Middle frontal gyrus (tissue), 1 donor: ENCODE measurements at regions not wholly inside any gene's neighbourhood (a gene's known extent, or its start where the extent isn't known, plus 50 kb on each side); places are given as distances from the start of the nearest gene placed in this dataset.

ENCODE experiments used
- DNase-seq: peaks from one replicate; pipeline ENCODE4 v3.0.0-alpha.2; 2015; ENCODE audit warnings: low spot score; ENCODE audit errors: extremely low spot score

DNA sequence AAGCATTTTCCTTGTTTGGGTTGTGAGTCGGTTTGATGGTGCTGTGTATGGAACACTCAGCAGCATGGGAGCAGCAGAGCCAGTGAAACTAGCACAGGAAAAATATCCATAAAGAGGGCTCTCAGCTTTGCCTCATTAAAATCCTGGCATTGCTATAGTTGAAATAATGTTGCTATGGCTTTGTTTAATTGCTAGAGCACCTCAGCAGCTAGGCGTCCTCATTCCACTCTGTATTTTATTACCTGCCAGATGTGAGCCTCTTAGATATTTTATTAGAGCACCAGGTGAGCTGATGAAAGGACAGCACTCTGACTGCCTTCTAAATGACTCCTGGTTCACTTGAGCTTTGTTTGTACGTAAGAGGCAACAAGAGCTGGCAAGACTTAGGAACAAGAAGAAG, 232.4 kb downstream of the MTX2 start:
- DNase-seq = no peak

DNA sequence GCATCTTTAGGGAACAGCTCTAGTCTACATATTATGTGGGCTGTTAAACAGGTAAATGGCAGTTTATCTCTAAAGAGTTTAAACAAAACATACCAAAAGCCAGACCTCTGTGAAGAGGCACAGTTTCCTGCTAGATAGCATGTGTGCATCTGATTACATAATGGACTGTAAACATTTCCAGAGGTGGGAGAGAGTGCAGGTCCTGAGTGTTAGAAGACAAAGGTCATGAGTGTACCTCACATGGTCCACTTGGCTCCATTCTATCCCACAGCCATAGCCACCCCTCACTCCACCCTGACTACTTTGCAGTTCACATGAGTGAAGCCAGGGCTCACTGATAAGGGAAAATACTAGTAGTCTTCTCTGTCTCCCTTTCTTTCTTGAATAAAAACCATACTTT, 233.4 kb downstream of the MTX2 start:
- no peak for DNase-seq

DNA sequence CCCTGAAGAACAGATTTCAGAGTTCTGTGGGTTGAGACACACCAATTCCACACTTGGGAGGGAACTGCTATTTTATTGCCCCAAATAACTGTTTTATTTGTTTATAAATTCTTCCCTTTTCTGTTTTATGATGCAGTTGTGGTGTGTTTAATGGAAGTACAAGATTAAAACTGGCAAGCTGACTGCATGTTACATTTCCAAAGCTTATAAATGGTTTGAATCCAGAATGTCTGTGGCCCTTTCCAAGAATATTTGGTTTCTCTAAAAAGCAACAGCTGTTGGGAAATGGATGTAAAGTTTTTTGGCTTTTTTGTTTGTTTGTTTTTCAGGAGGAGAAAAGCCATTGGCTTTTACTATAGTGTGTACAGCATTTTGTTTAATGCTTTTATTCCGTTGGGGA, 234.5 kb downstream of the MTX2 start:
- no peak for DNase-seq

DNA sequence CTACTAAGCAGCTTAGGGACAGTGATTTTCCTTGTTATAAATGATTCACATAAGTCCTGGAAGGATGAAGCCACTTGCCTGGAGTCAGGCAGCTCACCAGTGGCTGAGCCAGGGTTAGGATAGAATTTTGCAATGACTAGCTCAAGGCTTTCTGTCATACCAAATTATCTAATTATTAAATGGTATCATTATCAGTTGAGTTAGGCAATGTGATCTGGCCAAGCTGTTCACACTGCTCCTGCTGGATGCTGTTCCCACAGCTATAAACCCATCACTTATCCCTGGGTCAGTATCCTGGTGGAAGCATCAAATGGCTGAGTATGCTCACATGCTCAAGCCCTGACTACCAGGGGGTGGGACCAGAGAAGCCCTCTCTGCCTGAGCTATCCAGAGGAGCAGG, 235.2 kb downstream of the MTX2 start:
- DNase-seq = no peak

DNA sequence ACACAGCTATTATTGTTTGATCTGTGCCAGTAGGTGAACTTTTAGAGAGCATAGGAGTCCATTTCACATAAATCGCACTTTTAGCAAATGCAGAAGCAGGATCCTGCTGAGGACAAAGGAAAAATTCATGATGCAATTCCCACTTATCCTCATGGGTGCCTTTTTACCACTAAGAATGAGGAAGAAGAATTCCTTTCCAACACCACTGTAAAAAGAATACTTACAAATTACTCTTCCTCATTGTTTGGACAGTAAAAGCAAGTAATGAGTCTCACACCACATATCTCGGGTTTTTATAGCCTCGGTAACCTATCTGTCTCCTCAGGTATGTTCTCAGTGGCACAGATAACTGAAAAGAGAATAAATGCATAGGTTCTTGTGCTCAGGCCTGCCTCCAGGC, 238.5 kb downstream of the MTX2 start:
- no peak for DNase-seq

DNA sequence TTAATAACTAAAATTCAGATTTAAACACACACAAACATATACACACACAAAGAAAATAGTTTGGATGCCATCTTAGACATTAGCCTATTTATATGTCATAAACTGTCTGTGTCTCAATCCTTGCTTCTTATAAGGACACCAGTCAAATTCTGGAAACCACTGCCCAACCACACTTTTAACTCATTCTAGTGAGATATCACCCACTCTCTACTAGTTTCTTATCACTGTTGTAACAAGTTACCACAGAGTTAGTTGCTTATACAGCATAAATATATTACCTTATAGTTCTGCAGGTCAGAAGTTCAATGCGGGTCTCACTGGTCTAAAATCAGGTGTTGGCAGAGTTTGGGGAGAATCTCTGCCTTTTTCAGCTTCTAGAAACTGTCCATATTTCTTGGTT, 239.1 kb downstream of the MTX2 start:
- DNase-seq = no peak

DNA sequence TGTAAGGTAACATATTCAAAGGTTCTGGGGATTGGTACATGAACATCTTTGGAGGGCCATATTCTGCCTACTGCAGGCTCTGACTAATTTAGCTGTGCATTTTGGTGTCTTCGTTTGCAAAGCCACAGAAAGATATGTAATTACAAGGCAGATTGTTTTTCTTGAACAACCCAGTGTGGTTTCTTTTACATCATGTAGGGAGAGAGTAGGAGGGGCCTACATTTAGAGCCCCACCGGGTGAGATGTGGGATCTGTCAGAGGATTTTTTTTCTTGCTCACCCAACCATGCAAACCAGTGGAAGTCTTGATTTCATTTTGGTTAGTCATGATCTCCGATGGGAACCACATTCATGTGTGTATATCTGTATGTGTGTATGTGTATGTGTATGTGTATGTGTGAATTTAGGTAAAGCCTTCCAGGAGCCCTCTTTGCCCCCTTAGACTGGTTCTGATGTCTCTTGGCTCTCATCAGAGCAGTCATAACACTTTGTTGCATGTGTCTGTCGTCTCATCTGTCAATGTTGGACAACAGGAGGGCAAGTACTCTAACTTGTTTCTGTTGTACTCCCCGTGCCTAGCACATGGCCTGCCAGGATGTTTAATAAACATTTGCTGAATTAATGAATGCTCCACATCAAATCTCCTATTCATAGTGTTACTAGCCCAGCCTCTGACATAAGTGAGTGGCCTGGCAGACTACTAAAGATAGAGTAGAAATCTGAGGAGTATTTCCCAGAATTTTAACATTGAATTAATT, 239.9 kb downstream of the MTX2 start:
- no peak for DNase-seq

DNA sequence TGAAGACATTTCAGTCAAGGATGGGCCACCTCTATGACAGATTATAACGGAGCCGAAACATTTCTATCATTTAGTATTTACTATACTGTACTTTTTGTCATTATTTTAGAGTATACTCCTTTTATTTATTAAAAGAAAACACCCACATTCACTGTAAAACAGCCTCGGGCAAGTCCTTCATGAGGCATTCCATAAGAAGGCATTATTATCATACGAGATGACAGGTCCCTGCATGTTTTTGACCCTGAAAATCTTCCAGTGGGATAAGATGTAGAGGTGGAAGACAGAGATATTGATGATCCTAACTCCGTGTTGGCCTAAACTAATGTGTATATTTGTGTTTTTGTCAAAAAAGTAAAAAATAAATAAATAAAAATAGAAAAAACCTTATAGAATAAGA, 245.0 kb downstream of the MTX2 start:
- DNase-seq = no peak

DNA sequence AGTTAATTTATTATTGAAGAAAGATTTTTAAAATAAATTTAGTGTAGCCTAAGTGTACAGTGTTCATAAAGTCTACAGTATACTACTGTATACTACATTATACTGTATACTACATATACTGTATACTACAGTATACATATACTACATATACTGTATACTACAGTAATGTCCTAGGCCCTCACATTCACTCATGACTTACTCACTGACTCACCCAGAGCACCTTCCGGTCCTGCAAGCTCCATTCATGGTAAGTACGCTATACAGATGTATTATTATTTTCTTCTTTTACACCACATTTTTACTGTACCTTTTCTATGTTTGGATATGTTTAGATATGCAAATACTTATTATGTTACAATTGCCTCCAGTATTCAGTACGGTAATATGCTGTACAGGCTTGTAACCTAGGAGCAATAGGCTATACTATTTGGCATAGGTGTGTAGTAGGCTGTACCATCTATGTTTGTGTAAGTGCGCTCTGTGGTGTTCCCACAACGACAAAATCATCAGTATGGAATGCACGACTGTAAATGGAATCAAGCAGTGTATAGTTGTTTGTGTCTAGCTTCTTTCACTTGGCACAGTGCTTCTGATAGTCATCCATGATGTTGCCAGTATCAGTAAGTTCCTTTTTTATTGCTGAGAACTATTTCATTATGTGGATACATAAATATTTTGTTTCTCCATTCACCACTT, 245.7 kb downstream of the MTX2 start:
- no peak for DNase-seq

DNA sequence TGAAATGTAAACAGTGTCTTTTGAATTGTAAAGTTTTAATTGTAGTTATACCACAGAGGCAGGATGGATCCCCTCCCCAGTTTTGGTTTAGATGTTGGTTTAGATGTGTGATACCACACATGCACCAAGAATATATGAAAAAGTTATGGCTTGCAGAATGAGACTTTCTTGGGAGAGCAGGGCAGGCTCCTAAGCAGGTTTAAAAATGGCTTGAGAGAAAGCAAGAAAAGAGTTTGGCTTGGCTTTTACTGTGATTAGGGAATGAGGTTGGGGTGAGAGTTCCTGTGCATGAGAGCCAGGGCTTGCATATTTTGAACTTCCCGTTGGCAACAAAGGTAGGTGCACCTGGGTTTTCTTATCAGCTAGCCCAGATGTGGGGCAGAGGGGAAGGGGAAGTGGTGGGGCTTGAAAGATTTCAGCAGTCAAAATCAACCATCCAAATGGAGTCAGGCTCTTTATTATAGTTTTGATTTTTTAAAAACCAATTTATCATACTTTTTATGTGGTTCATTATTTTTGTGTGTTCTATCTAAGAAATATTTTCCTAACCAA, 246.9 kb downstream of the MTX2 start:
- DNase-seq = no peak

DNA sequence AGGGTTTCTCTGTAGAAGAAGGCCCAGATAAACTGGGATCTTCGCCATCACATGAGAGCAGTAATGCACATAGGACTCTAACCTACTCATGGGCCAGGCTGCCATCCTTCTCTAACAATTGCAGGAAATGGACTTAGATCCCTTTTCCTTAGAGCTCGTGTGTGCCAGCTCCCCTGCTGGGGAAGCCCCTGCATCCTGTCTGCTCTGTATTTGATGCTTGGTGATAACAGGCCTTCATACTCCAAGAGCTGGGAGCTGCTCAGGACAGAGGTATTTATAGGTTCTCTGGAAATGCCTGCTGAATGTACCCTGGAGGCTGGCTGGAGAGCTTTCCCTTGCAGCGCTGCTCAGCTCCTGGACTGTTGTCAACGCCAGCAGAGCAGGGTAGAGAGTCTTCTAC, 249.6 kb downstream of the MTX2 start:
- DNase-seq = no peak

DNA sequence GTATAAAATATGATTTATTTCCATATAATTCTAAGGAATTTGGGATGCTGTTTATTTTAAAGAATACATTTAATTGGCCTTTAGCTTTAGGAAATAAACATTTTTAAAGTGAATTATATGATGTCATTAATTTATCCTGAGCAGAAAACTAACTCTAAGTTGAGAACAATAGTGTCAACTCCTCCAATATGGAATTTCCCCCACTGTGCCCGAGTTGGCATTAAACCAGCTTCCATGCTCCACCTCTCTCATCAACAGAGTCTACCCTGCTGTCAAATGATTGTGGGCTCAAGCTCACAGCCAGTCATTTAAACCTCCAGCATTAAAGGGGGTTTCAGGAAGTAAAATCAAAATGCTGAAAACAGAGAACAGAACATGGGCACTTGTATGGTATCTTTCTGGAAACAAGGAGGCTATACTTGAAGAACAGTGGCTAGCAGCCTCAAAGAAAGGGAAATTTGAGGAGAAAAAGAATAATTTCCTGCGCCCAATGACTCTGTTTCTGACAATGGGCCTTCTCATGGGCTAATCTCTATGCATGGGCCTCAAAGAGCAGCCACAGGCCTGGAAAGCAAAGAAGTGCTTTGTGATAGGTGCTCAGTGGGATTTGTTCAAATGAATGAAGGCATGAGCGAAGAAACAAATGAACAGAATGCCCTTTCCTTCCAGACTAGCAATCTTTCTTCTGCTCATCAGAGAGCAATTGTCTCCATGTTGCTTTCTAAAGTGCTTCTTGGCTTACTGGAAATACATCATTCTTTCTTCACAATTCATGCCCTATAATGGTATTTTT, 252.8 kb downstream of the MTX2 start:
- no peak for DNase-seq

DNA sequence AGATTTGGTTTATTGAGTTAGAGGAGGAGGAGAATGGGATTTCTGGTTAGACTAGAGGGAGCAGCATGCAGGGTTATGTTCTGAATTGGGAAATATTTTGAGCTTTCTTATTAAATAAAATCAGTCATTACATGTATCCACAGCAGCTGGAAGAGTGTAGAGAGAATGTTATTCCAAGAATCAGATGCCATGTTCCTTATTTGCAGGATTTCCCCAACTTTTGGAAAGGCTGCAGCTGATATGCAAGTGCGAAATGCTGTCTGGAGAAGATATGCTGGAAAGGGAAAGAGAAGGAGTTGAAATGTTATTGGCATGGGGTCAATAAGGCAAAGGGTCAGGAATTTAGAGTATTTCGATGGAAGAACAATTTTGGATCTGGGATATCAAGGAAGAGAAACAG, 255.8 kb downstream of the MTX2 start:
- no peak for DNase-seq

DNA sequence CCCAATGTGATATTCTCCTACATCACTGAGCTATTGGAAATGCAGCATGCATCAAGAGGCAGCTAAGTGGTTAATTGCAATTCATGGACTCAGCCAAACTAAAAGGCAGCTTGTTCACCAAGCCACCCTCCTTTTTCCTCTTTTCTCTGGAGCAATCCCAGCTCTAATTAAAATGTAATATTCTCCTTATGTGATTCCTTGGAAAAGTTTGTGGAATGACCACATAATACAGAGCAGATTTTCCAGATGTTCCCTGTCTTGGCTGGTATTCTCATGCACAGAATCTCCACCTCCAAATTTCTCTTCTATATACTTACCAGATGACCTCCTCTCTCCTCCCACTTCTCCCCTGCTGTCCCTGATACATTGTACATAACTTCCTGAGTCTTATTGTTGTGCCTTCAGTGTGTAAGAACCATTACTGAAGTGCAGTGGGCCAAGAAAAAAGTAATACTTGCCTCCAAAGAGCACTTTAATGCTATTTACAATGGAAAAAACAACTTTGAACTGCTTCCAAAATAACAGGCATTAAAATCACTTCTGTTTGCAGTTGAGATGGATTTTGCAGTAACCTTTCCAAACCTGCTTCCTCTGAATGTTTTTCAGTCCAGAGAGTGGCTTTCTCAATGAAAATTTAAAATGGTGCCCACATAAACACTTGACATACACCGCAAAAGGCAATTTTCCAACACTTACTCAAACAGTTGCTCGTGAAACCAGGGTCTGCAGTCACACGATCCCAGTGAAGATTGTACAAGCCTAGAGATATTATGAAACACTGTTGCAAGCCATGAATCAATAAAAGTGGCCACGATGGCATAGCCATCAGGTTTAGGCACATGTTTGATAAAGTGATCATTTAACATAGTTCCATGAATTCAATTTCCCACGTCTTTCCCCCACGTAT, 258.0 kb downstream of the MTX2 start:
- no peak for DNase-seq

DNA sequence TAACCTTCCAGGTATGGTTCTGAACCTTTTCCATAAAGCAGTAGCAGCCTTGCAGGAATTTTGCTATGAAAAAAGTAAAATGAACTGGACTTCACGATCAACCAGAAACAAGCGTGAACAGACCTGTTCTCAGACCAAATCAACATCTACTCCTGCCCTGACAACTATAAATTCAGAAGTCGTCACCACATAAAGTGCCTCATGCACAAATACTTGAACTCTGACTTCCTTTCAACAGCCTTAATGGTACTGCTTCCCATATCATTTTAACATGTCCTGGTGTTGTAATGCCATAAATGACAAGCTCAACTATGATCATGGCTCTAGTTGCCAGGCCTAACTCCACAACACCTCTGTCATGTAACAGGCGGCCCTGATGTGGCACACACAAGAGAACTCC, 262.4 kb downstream of the MTX2 start:
- no peak for DNase-seq

DNA sequence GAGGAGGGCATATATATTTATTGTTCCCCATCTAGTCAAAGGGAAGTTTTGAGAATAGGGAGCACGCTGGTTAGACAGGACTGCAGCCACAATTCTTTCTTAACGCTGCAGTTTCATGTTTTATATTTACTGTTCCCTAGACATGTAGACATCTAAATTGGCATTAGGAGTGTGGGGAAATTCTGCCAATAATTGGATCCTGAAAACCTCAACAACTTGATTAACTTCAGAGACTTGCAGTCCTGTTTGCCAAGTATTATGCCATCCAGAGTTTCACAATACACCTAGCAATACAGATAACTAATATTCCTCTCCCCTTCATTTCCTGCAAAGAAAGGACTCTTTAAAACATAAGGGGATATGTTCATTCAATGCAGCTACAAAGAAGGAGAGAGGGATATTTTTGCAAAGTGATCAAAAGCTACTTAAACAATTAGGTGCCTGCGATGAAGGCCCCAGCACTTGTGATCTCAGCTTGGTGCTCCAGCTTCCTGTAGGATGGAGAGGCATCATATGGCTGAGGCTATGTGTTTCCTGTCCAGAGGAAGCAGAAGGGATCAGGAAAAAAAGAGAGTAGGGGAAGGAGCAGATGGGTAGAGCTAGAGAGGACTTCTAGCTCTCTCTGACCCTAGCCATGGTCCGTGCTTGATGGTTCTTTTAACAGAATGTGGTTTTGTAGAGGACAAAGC, 264.4 kb downstream of the MTX2 start:
- DNase-seq = no peak

DNA sequence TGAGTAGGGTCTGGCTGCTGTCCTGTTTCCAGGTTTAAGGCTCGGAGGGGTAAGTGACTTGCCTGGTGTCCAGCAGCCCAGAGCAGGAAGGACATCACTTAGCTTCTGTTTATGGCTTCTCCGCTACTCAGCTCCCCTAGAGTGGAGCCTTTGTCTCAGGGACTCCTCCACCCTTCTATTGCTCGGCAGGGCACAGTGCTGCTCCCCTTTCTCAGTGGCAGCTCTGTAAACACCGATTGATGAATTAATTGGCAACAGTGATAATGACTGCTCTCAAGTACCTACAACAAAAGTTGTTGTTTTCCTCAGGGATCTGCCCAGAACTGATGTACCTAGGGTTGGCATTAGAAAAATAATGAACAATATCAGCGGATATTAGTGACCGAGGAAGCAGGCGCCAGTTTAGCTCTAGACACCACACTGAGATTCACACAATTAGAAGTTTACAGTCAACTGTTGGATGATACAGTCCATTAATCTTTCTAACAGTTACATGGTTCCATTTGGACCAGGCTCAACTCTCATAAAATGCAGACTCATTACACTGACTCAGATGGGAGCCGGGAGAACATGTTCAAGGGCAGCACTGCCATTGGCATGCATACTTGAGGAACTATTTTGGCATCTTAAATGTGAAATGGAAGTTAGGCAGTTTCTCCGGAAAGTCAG, 265.7 kb downstream of the MTX2 start:
- DNase-seq = no peak

DNA sequence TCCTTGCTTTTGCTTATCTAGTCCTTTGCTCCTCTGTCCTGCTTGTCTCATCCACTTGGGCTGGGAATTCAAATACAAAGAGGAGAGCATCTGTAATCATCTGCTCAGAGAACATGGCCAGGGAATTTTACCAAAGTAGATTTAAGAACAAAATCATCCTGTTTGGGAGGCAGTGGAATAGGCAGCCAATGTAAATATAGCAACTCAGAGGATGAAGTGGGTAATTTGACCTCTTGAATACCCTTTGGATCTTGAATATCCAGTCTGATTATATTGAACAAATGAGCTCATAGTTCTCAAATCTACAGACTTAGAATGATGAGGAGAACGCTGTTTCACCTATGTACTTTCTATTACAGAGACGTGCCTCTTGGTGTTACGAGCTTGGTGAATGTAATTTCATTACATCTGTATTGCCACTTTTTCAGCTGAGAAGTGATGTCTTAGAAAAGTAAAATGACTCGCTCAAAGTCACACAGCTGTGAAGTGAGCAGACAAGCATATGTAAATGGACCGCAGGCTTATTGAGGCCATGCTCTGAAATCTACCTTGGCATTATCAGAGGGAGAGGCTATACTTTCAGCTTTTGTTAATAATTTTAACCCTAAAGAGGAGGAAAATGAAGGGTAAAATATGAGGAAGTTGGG, 266.3 kb downstream of the MTX2 start:
- no peak for DNase-seq

DNA sequence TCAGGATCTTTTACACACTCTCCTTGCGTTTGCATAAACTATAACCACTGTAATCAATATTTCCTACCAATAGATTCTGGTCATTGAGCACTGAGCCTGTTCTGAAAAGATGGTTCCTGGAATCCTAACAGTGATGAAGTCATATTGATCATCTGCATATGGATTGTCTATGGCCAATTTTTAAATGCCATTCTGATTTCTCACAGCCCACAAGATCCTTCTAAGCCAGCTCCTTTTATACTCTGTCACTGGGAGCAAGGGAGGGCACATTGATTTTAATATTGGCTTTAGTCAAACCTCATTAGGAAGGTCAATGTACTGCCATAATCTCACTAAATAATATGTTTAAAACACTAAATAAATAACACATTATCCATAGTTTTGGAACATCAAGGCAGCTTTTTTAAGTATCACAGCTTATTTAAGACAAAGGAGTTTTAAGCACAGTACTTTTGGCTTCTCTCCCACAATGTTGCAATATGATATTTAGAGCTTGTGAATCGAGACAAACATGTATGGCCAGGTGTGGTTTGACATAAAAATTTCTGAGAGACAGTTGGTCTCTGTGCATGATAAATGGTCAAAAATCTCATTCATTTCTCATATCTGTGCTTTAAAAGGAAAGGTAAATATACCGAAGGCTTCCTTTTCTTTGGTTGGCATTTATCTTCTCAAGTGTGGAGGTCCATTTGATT, 267.3 kb downstream of the MTX2 start:
- no peak for DNase-seq
